HCT116 (cell line): ENCODE measurements at regions not wholly inside any gene's neighbourhood (a gene's known extent, or its start where the extent isn't known, plus 50 kb on each side); places are given as distances from the start of the nearest gene placed in this dataset.

ENCODE experiments used
- CTCF ChIP-seq, 3 experiments: fragments of 200-600 bp in 1 of 3; sonication (generic) in 1 of 3; IDR thresholded peaks in 2 of 3; conservative IDR thresholded peaks in 1 of 3; 2 replicates each; pipeline ENCODE4 v1.5.1; 2012 to 2017; ENCODE audit warnings: low read depth in 2 of 3, low read length in 2 of 3, antibody characterized with exemption in 1 of 3, borderline replicate concordance in 1 of 3, control low read depth in 1 of 3, mild to moderate bottlenecking in 1 of 3, mixed read lengths in 1 of 3, mixed run types in 1 of 3, moderate library complexity in 1 of 3; ENCODE audit not compliant: insufficient read depth in 1 of 3
- SP1 ChIP-seq: IDR thresholded peaks from 2 replicates; pipeline ENCODE4 v1.6.1; 2012; ENCODE audit warnings: low read depth
- ZBTB33 ChIP-seq: IDR thresholded peaks from 2 replicates; pipeline ENCODE4 v1.6.1; 2011; ENCODE audit warnings: mild to moderate bottlenecking, low read length, moderate library complexity; ENCODE audit not compliant: insufficient replicate concordance; ENCODE audit errors: extremely low read depth

GRCh38 chr17:34174496-34174895 lies 80.6 kb upstream of the CCL2 start:
- TF ChIP-seq ZBTB33 = no peak
- no peak for TF ChIP-seq SP1
- no peak for TF ChIP-seq CTCF (IDR thresholded peaks at IDR 0.05 in 2 of 3, conservative IDR thresholded peaks at IDR 0.05 in 1 of 3; ENCODE audit: borderline replicate concordance in 1 of 3, insufficient read depth in 1 of 3, low read depth in 2 of 3, low read length in 2 of 3)
